Ovary (tissue), 3 donors: ENCODE measurements at regions not wholly inside any gene's neighbourhood (a gene's known extent, or its start where the extent isn't known, plus 50 kb on each side); places are given as distances from the start of the nearest gene placed in this dataset.

Experiments used
- CTCF ChIP-seq, 3 donors: fragments of 450-650 bp in 2 of 3; fragments of 200-600 bp in 1 of 3; IDR thresholded peaks; one replicate each; pipeline versions ENCODE4 v1.5.1 to v1.8.0; 2016 to 2022; ENCODE audit warnings: antibody characterized with exemption in 3 of 3, mild to moderate bottlenecking in 1 of 3
- POLR2A ChIP-seq: fragments of 450-650 bp; IDR thresholded peaks from one replicate; pipeline ENCODE4 v1.6.1; 2017; ENCODE audit warnings: antibody characterized with exemption, mild to moderate bottlenecking, moderate library complexity
- donor health status: DM: no; HTN: no; CAD: no.

DNA sequence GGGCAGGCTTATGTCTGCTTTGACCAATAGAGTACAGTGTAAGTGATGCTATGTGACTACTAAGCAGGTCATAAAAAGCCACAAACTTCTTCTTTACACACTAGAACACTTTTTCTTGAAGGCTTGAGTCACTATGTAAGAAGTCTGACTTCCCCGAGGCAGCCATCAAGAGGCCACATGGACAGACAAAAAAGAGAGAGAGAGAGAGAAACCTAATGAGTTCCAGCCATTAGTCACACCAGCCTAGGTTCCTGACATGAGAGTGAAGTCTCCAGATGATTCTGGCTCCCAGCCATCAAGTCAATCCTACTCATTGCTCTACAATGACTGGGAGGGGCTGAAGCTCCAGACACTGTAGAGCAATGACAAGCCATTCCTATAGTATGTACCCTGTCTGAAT is 101.4 kb downstream of the LHX9 start:
- no peak for TF ChIP-seq CTCF (IDR thresholded peaks at IDR 0.05)
- TF ChIP-seq POLR2A = no peak
